HG02884 (cell line): ENCODE measurements at regions not wholly inside any gene's neighbourhood (a gene's known extent, or its start where the extent isn't known, plus 50 kb on each side); places are given as distances from the start of the nearest gene placed in this dataset.
"Not testable (repeated sequence)": the region's sequence is repeated elsewhere in the genome, so short reads cannot be mapped to it uniquely, and the experiment has no call there.

Experiments used
- ATAC-seq: cut with Tn5 transposase; IDR thresholded peaks from one replicate; pipeline ENCODE4 v1.9.1; 2021; ENCODE audit warnings: mild to moderate bottlenecking, moderate library complexity; ENCODE audit not compliant: unreplicated experiment

GRCh38 chr2:82796132-82796531 lies 1662.9 kb downstream of the SUCLG1 start:
- ATAC-seq: no peak

GRCh38 chr2:82795446-82795845 lies 1663.6 kb downstream of the SUCLG1 start:
- ATAC-seq: no peak

- no peak for ATAC-seq
Measured at GRCh38 chr2:82793711-82794435, 1665.2 kb downstream of the SUCLG1 start.

DNA sequence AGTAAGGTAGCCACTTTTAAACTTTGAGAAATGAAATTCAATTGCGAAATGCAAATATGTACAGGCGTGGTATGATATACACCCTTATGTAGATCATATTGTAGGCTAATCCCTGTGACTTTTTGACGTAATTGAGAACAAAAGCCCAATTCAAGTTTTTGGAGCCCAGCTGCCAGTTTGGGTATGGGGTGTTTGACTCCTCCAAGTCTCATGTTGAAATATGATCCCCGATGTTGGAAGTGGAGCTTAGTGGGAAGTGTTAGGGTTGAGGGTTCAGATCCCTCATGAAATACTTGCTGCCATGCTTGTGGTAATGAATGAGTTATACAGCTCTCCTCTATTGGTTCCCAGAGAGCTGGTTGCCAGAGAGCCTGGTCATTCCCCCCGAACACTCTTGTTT lies 1666.8 kb downstream of the SUCLG1 start:
- no peak for ATAC-seq

DNA sequence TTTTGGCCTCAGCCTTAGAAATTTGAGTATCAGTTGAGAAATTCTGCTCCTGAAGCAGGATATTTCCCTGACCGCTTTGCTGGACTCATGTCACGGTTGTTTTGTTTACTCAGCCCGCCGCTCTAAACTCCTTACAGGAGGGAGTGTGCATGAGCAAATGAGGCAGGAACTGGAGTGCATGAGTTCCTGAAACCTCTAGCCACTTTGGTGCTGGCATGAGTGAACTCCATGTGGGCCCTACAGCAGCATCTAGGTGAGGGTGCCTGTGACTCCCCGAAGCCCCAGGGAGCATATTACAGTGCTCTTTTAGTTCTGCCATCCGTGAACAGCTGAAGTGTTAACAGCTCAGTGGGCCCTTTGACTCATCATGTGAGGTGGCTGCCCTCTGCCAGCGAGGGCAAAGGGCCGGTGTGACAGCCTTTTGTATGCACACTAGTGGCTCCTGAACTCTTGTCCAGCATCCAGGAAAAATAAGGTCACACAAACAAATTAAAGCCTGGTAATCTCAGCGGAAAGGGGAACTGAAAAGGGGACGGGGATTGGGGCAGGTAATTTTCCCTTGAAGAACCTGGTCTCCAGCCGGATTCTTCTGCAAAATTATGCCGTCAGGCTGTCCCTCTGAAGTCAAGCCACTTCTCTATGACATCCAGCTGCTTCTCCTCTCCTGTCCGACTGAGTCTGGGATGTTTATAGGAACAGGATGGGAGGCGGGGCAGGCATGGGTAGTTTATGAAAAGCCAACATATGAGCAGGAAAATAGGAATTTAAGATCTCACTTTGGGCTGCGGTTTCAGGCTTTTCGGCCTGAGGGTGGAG lies 1668.7 kb downstream of the SUCLG1 start:
- ATAC-seq: no peak

DNA sequence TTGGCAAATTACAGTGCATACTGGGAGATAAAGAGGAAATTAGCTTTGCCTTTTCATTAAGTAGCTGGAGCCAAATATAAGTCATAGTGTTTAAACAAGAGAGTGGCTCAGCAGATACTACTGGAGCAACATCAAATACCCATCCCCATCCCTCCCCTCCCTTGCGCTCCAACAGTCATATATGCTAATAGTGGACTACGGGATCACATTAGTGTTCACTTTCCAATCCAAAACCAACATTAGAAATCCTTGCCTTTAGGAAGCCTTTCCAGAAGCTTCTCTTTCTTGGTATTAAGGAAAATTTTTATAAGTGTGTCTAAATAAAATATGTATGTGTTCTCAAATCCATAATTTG lies 1669.3 kb downstream of the SUCLG1 start:
- no peak for ATAC-seq

DNA sequence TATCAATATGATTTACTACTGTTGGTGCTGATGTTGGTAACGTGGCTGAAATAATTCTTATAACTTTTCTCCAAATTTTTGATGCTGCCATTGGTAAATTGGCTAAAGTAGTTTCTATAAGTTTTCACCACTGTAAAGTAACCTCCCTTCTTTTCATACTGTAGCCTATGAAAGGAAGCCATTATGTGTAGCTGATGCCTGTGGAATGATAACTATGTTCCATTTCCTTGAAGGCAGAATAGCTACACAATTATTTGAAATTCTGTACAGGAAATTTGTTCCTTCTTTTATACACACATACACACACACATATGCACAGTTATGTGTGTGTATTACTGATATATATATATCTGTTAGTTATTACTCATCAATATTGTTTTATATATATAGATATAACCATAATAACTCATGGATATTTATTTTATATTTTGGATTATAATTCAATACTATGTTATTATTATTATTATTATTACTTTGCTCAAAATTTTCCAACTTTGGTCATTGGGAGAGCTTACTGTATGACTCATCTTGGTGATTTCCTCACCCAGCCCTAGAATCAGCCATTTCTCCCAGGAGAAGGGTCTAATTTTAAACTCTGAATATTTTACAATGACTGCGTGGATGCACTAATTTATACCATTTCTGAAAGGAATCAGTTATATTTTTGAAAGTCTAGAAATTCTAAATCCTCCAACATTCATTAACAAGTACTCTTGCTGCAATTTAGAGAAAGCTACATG lies 1677.7 kb downstream of the SUCLG1 start:
- no peak for ATAC-seq

- no peak for ATAC-seq
Measured at GRCh38 chr2:82780050-82780449, 1679.0 kb downstream of the SUCLG1 start.

DNA sequence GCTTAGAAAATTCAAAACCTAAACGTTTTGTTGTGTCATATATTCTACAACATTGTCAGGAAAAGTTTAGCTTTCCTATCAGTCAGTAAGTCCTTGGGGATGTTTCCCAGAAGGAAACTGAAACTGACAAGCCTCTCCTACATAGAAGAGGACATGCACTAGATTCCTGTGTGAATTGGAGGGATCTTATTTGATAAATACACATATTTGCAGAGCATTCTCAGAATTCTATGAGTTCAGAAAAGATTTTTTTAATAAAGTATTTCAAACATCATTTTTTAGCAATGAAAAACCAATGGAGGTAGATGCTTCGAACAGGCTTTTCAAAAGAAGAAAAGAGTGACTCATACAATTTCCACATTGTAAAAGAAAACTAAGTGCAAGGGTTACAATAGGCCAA lies 1706.7 kb downstream of the SUCLG1 start:
- ATAC-seq: no peak

GRCh38 chr2:82748653-82749052 lies 1710.4 kb downstream of the SUCLG1 start:
- no peak for ATAC-seq

- no peak for ATAC-seq
Measured at GRCh38 chr2:82740527-82740926, 1718.6 kb downstream of the SUCLG1 start.

- ATAC-seq: not testable (repeated sequence)
Measured at GRCh38 chr2:82737965-82738364, 1721.1 kb downstream of the SUCLG1 start.

GRCh38 chr2:82735336-82735735 lies 1723.7 kb downstream of the SUCLG1 start:
- ATAC-seq: no peak

GRCh38 chr2:82731824-82732223 lies 1727.3 kb downstream of the SUCLG1 start:
- no peak for ATAC-seq

GRCh38 chr2:82730811-82731210 lies 1728.3 kb downstream of the SUCLG1 start:
- no peak for ATAC-seq

- ATAC-seq: no peak
Measured at GRCh38 chr2:82728090-82728489, 1731.0 kb downstream of the SUCLG1 start.

- no peak for ATAC-seq
Measured at GRCh38 chr2:82708681-82709080, 1750.4 kb downstream of the SUCLG1 start.

DNA sequence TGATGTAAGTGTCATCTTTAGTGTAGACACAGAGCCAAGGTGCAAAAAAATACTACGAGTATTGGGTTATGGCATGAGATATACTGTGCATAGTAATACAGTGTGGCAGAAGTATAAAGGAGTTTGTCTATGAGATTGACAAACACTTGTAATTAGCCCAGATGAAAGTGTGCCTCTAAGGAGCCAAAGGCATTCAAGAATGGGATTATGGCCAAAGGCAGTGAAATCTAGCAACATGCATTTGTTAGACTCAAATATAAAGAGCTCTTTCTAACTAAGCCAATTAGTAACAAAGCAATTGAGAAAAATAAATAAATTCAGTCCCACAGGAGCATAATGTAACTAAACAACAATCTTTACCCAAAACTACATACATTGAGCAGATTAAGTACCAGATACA lies 1761.8 kb downstream of the SUCLG1 start:
- no peak for ATAC-seq

- ATAC-seq: no peak
Measured at GRCh38 chr2:82694431-82694830, 1764.6 kb downstream of the SUCLG1 start.

- ATAC-seq: no peak
Measured at GRCh38 chr2:82690757-82691411, 1768.2 kb downstream of the SUCLG1 start.

GRCh38 chr2:82675186-82675585 lies 1783.9 kb downstream of the SUCLG1 start:
- ATAC-seq: no peak
